ENCODE measurements at regions not wholly inside any gene's neighbourhood (a gene's known extent, or its start where the extent isn't known, plus 50 kb on each side); places are given as distances from the start of the nearest gene placed in this dataset.

DNA sequence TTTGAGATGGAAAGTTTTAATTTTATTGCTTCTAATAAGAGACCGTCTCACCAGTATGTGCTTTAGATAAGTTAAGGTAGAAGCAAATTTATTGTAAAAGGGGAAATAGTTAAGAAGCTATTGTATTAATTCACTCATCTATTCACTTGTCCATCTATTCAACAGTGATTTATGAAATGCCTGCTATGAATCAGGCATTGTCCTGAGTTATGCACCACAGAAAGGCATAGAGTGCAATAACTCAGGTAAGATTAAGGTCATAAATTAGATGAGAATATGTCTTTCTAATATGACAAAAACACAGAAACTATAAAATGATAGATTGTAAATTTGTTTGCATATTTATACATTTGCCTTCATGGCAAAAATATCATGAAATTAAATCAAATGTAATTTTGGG, 379.3 kb upstream of the PCDH15 start:
- H3K4me1 ChIP-seq (replicated peaks; ENCODE audit: insufficient read depth): no peaks in the 10 kb centered on the region
- no peak overlapping the region for H3K27ac ChIP-seq
- no peak overlapping the region for H2AFZ ChIP-seq
- H3K4me3 ChIP-seq: no peak overlapping the region
- intact Hi-C loops (cut with micrococcal nuclease; ENCODE audit: unreplicated experiment): no loop called here
- no peak for DNase-seq
- H3K27me3 ChIP-seq (ENCODE audit: insufficient read depth, low read depth): no peaks in the 10 kb centered on the region
- H3K9me3 ChIP-seq (ENCODE audit: insufficient read depth, low read depth): no peaks in the 10 kb centered on the region
- no peaks in the 10 kb centered on the region for H3K79me2 ChIP-seq (ENCODE audit: low read depth)
- H3F3A ChIP-seq (ENCODE audit: insufficient read depth, low read depth): no peaks in the 10 kb centered on the region
- CTCF ChIA-PET: no interaction called here
- no peaks in the 10 kb centered on the region for H3K36me3 ChIP-seq (ENCODE audit: low read depth)
- POLR2A ChIA-PET (ENCODE audit: unreplicated experiment): no interaction called here
- no peaks in the 10 kb centered on the region for H4K20me1 ChIP-seq (ENCODE audit: insufficient read depth)
- no peak overlapping the region for H3K4me2 ChIP-seq
- no peaks in the 10 kb centered on the region for H3K9me2 ChIP-seq (ENCODE audit: insufficient read depth)
- BruUV-seq (replicated peaks): no TSS peak
- TF ChIP-seq, protein P1, sequence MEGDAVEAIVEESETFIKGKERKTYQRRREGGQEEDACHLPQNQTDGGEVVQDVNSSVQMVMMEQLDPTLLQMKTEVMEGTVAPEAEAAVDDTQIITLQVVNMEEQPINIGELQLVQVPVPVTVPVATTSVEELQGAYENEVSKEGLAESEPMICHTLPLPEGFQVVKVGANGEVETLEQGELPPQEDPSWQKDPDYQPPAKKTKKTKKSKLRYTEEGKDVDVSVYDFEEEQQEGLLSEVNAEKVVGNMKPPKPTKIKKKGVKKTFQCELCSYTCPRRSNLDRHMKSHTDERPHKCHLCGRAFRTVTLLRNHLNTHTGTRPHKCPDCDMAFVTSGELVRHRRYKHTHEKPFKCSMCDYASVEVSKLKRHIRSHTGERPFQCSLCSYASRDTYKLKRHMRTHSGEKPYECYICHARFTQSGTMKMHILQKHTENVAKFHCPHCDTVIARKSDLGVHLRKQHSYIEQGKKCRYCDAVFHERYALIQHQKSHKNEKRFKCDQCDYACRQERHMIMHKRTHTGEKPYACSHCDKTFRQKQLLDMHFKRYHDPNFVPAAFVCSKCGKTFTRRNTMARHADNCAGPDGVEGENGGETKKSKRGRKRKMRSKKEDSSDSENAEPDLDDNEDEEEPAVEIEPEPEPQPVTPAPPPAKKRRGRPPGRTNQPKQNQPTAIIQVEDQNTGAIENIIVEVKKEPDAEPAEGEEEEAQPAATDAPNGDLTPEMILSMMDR (conservative IDR thresholded peaks at IDR 0.05): no peak
- TF ChIP-seq EZH2 (IDR thresholded peaks at IDR 0.05; ENCODE audit: low read depth): no peak

- Histone ChIP-seq H3K4me1 (replicated peaks; ENCODE audit: insufficient read depth) (no peaks in the 10 kb centered on the region), H3K36me3 (ENCODE audit: low read depth) (no peaks in the 10 kb centered on the region), H3K4me2 (no peak overlapping the region), H3K79me2 (ENCODE audit: low read depth) (no peaks in the 10 kb centered on the region), H4K20me1 (ENCODE audit: insufficient read depth) (no peaks in the 10 kb centered on the region), H3K4me3 (no peak overlapping the region), H3K9me3 (ENCODE audit: insufficient read depth, low read depth) (no peaks in the 10 kb centered on the region), H2AFZ (peak overlapping the region; percentile 40; the same call in 1 of the 2 replicates), H3F3A (ENCODE audit: insufficient read depth, low read depth) (no peaks in the 10 kb centered on the region), H3K27ac (no peak overlapping the region), H3K27me3 (ENCODE audit: insufficient read depth, low read depth) (no peaks in the 10 kb centered on the region), H3K9me2 (ENCODE audit: insufficient read depth) (no peaks in the 10 kb centered on the region)
- no TSS peak for BruUV-seq (replicated peaks)
- TF ChIP-seq, protein P1 (conservative IDR thresholded peaks at IDR 0.05): 0 out of 2 replicates have a peak, but pooled peaks have one; percentile 22
- TF ChIP-seq EZH2 (IDR thresholded peaks at IDR 0.05; ENCODE audit: low read depth): no peak
- POLR2A ChIA-PET (ENCODE audit: unreplicated experiment): no interaction called here
- CTCF ChIA-PET: no interaction called here
- intact Hi-C loops (cut with micrococcal nuclease; ENCODE audit: unreplicated experiment): no loop called here
- no peak for DNase-seq
Observed at GRCh38 chr10:55174419-55174818, 373.4 kb upstream of the PCDH15 start.

GRCh38 chr10:55169493-55169892, 368.5 kb upstream of the PCDH15 start:
- H3K4me3 ChIP-seq: no peak overlapping the region
- no peak overlapping the region for H2AFZ ChIP-seq
- intact Hi-C loops (cut with micrococcal nuclease; ENCODE audit: unreplicated experiment): no loop called here
- no peaks in the 10 kb centered on the region for H3K36me3 ChIP-seq (ENCODE audit: low read depth)
- no peaks in the 10 kb centered on the region for H3F3A ChIP-seq (ENCODE audit: insufficient read depth, low read depth)
- no peaks in the 10 kb centered on the region for H3K9me2 ChIP-seq (ENCODE audit: insufficient read depth)
- no peaks in the 10 kb centered on the region for H3K9me3 ChIP-seq (ENCODE audit: insufficient read depth, low read depth)
- no peaks in the 10 kb centered on the region for H4K20me1 ChIP-seq (ENCODE audit: insufficient read depth)
- no peaks in the 10 kb centered on the region for H3K79me2 ChIP-seq (ENCODE audit: low read depth)
- H3K27ac ChIP-seq: no peak overlapping the region
- no peak overlapping the region for H3K4me2 ChIP-seq
- no TSS peak for BruUV-seq (replicated peaks)
- no peaks in the 10 kb centered on the region for H3K4me1 ChIP-seq (replicated peaks; ENCODE audit: insufficient read depth)
- H3K27me3 ChIP-seq (ENCODE audit: insufficient read depth, low read depth): no peaks in the 10 kb centered on the region
- TF ChIP-seq, protein P1 (conservative IDR thresholded peaks at IDR 0.05): no peak
- TF ChIP-seq EZH2 (IDR thresholded peaks at IDR 0.05; ENCODE audit: low read depth): no peak
- no peak for DNase-seq
- CTCF ChIA-PET: no interaction called here
- POLR2A ChIA-PET (ENCODE audit: unreplicated experiment): no interaction called here
